Stimulated activated CD4-positive, alpha-beta T cell treated with anti-CD3 and anti-CD28 coated beads, Interleukin-4, amount 100 ng/mL, for 48 hours (primary cell): ENCODE measurements at regions not wholly inside any gene's neighbourhood (a gene's known extent, or its start where the extent isn't known, plus 50 kb on each side); places are given as distances from the start of the nearest gene placed in this dataset.

Source experiments
- DNase-seq, 2 donors: peaks; one replicate each; pipeline ENCODE4 v3.0.0-alpha.2; 2020; ENCODE audit warnings: low read depth in 2 of 2

GRCh38 chrX:69226459-69227158 is 61.4 kb upstream of the PJA1 start:
- DNase-seq: no peak

GRCh38 chrX:69222103-69223090 is 57.1 kb upstream of the PJA1 start:
- DNase-seq: peak; percentile 60 to 71

- DNase-seq: no peak
These were observed 56.2 kb upstream of the PJA1 start for GRCh38 chrX:69221239-69222102.

- no peak for DNase-seq
These were observed 53.2 kb upstream of the PJA1 start for GRCh38 chrX:69218407-69218997.

GRCh38 chrX:69216911-69217310 is 51.7 kb upstream of the PJA1 start:
- no peak for DNase-seq

GRCh38 chrX:69216446-69216845 is 51.2 kb upstream of the PJA1 start:
- no peak for DNase-seq

- no peak for DNase-seq
These were observed 50.1 kb upstream of the PJA1 start for GRCh38 chrX:69215161-69215875.
